ENCODE measurements at regions not wholly inside any gene's neighbourhood (a gene's known extent, or its start where the extent isn't known, plus 50 kb on each side); places are given as distances from the start of the nearest gene placed in this dataset.

DNA sequence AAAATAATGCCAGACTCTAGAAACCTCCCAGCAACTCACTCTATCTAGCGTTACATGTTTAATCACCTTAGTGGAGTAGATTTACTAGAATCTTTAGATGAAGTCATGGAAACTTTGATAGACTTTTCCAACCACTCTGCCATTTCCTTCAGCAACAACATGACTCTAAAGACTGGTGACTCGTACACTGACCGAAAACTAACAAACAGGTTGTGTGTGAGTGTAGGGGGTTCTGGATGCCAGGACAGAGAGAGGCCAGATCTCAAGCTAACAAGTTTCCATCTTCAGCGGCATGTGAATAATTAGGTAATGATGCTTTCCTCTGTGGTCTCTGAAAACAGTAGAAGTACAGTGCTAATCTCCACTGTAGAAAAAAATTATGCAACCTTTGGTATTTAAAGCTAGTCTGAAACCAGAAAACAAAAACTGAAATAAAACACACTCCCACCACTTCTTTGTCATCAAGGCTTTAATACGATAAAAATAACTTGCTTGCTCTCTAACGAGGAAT lies 286.4 kb downstream of the PRDM5 start:
- H3K9me3 Mint-ChIP-seq = no peaks in the 10 kb centered on the region
- CTCF ChIA-PET = no interaction called here
- POLR2A ChIA-PET = no interaction called here

DNA sequence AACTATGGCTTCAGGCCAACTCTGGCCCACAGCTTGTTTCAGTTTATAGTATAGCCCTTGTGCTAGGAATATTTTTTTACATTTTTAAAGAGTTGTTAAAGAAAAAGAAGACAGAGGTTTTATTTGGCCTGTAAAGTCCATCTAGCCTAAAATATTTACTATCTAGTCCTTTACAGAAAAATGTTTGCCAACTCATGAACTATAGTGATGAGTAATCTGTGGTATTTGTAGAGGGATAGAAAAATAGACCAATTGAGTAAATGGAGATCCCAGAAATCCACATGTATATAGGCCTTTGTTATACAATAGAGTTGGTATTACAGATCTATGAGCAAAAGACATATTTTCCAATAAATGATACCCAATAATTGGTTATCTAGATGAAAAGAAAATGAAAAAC lies 288.7 kb downstream of the PRDM5 start:
- H3K9me3 Mint-ChIP-seq = no peaks in the 10 kb centered on the region
- no peaks in the 10 kb centered on the region for H3K4me1 Mint-ChIP-seq
- ChIA-PET CTCF (no interaction called here), POLR2A (no interaction called here)
- no peaks in the 10 kb centered on the region for H3K27me3 Mint-ChIP-seq
- no peak for DNase-seq
- H3K4me3 Mint-ChIP-seq = no peak overlapping the region
- no peak overlapping the region for H3K27ac Mint-ChIP-seq
- H3K36me3 Mint-ChIP-seq (ENCODE audit: low read depth) = no peaks in the 10 kb centered on the region

More for the DNA sequence above, 286.4 kb downstream of the PRDM5 start:
- H3K36me3 Mint-ChIP-seq (ENCODE audit: low read depth) = no peaks in the 10 kb centered on the region
- no peak overlapping the region for H3K27ac Mint-ChIP-seq
- H3K4me1 Mint-ChIP-seq = no peaks in the 10 kb centered on the region
- H3K4me3 Mint-ChIP-seq = no peak overlapping the region
- DNase-seq = no peak
- H3K27me3 Mint-ChIP-seq = no peaks in the 10 kb centered on the region

DNA sequence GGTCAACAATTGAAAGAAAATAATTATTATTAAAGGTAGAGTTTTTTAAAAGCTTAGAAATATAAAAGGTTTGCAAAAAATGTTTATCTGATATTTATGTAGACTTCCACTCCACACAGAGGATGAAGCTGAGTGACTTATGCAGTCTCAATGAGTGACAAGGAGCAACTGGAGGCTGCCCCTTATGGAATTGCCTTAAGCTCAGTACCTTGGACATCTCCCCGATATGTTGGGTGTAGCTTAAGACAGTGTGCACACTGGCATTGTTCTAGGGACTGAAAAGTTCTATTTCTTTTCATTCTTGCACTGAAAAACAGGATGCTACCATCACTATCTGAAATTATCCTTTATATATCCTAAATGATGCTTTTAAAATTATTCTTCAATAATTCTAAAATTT lies 292.1 kb downstream of the PRDM5 start:
- Mint-ChIP-seq H3K27ac (no peak overlapping the region), H3K9me3 (no peaks in the 10 kb centered on the region), H3K4me1 (no peaks in the 10 kb centered on the region), H3K27me3 (no peaks in the 10 kb centered on the region), H3K4me3 (no peak overlapping the region), H3K36me3 (ENCODE audit: low read depth) (no peaks in the 10 kb centered on the region)
- DNase-seq = no peak
- ChIA-PET CTCF (no interaction called here), POLR2A (no interaction called here)

DNA sequence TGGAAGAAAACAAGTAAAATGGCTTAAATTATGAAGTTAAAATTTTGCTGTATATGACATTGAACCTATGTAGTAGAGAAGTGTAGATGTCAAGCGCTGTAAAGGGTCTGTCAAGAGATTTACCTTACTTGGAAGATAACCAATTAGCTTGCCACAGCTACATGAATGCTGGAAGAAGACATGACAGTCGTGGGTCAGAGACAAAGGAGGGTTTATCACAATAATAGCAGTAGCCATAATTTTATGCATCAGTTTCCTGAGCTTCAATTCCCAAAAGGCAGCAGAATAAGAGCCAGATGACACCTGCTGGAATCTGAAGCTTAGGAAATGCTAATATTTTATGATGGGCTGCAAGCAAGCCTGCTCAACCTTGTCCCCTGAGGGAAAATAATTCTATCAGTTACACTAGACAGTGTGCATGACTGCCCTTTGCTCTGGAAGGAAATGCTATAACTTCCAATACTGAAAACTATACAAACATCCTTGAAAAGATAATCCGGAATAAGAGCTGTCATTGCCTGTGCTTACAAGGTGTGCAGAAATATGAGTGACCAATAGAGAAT lies 292.9 kb downstream of the PRDM5 start:
- POLR2A ChIA-PET = no interaction called here

DNA sequence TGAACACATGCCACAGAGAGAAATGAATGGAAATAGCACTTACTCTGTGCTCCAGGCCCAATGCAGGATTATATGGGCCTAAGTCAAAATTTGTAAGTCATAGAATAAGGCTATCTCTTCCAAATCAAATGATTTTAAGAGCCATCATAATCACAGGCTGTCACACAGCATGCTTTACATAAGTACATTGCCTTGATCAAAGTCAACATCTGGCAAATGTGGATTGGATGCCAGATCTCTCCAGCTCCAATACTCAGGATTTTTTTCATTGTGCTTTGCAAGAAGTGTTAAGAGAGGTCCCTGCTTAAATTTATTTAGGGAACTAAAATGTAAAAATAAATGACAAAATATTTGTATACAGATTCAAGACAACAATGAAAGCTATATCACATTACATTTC lies 299.9 kb downstream of the PRDM5 start:
- Mint-ChIP-seq H3K27me3 (no peaks in the 10 kb centered on the region), H3K36me3 (ENCODE audit: low read depth) (no peaks in the 10 kb centered on the region), H3K4me3 (no peak overlapping the region), H3K9me3 (no peaks in the 10 kb centered on the region), H3K4me1 (no peaks in the 10 kb centered on the region), H3K27ac (no peak overlapping the region)
- ChIA-PET POLR2A (no interaction called here), CTCF (no interaction called here)
- no peak for DNase-seq

More for the DNA sequence above, 292.9 kb downstream of the PRDM5 start:
- H3K4me1 Mint-ChIP-seq = no peaks in the 10 kb centered on the region
- DNase-seq = no peak
- no peaks in the 10 kb centered on the region for H3K36me3 Mint-ChIP-seq (ENCODE audit: low read depth)
- no peaks in the 10 kb centered on the region for H3K27me3 Mint-ChIP-seq
- no peak overlapping the region for H3K4me3 Mint-ChIP-seq
- no peaks in the 10 kb centered on the region for H3K9me3 Mint-ChIP-seq
- CTCF ChIA-PET = no interaction called here
- no peak overlapping the region for H3K27ac Mint-ChIP-seq

DNA sequence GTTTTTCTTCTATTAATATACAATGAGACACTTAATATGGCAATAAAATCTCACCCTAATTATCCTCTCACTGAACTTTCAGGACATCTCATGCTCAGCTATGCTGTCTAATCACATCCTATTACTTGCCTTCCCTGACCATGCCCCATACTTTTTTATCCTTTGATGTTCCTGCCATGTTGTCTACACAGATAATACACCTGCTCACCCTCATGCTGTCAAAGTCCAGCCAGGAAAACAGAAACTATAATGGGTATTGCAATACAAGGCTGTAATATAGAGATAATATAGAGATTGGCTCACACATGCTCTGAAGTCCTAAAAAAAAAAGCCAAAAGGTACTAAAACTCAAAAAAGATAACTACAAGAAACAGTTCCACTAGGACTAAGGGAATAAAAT lies 305.4 kb downstream of the PRDM5 start:
- H3K36me3 Mint-ChIP-seq (ENCODE audit: low read depth) = no peaks in the 10 kb centered on the region
- ChIA-PET POLR2A (no interaction called here), CTCF (no interaction called here)
- H3K27me3 Mint-ChIP-seq = no peaks in the 10 kb centered on the region
- H3K4me1 Mint-ChIP-seq = no peaks in the 10 kb centered on the region
- H3K9me3 Mint-ChIP-seq = no peaks in the 10 kb centered on the region
- H3K27ac Mint-ChIP-seq = no peak overlapping the region
- DNase-seq = no peak
- no peak overlapping the region for H3K4me3 Mint-ChIP-seq

DNA sequence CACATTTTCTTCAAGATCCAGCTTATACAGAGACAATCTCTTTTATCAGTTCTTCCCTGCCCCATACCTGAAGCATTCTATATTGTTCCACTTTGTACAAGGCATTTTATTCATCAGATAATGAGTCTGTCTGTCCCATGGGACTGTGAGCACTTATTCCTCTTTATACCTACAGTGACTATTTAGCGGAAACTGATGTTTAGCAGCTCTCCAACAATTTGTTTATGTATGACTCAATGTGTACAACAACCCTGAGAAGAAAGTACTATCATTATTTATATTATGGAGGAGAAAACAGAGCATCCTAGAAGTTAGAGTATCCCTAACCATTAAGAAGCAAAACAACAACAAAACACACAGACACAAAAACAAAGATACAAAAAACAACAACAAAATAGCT lies 306.5 kb downstream of the PRDM5 start:
- H3K36me3 Mint-ChIP-seq (ENCODE audit: low read depth) = no peaks in the 10 kb centered on the region
- no peak for DNase-seq
- CTCF ChIA-PET = no interaction called here
- H3K27me3 Mint-ChIP-seq = no peaks in the 10 kb centered on the region
- POLR2A ChIA-PET = no interaction called here
- H3K27ac Mint-ChIP-seq = no peak overlapping the region
- no peaks in the 10 kb centered on the region for H3K4me1 Mint-ChIP-seq
- no peaks in the 10 kb centered on the region for H3K9me3 Mint-ChIP-seq
- H3K4me3 Mint-ChIP-seq = no peak overlapping the region

DNA sequence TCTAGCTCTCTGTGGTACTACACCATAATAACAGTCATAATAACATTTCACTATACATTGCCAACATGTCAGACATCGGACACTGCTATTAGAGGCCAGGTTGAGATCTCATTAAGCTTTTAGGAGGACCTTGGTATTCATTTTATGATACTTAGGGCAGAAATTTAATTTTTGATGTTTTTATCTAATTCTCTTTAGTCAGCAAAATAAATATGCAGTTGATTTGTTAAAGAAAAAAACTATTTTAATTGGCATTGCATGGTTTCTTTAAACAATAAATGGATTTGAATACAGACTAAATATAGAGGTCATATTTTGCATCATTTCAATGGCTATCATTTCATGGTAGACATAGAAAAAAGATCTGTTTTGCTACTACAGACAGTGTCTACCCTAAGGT lies 308.7 kb downstream of the PRDM5 start:
- H3K27ac Mint-ChIP-seq = no peak overlapping the region
- no peaks in the 10 kb centered on the region for H3K9me3 Mint-ChIP-seq
- H3K36me3 Mint-ChIP-seq (ENCODE audit: low read depth) = no peaks in the 10 kb centered on the region
- H3K4me3 Mint-ChIP-seq = no peak overlapping the region
- no peaks in the 10 kb centered on the region for H3K4me1 Mint-ChIP-seq
- DNase-seq = no peak
- ChIA-PET POLR2A (no interaction called here), CTCF (no interaction called here)
- H3K27me3 Mint-ChIP-seq = no peaks in the 10 kb centered on the region

DNA sequence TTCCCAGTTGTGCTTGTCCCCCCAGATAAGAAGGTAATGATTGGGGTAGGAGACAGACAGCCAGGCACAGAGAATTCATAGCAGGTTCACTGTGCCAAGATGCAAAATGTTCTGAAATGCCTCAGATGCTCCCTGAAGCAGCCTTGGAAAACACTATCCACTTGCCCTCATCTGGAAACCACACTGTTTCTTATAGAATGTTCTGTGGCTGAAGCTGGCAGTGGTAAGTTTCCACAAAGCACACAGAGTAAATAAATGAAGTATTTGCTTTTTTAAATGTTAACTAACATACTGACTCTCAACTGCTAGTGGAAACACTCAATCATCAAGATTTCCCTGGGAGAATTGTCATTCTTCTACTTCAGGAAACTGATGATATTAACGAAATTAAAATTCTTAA lies 311.4 kb downstream of the PRDM5 start:
- POLR2A ChIA-PET = no interaction called here
- Mint-ChIP-seq H3K9me3 (no peaks in the 10 kb centered on the region), H3K4me1 (no peaks in the 10 kb centered on the region), H3K4me3 (no peak overlapping the region), H3K27ac (no peak overlapping the region), H3K27me3 (no peaks in the 10 kb centered on the region), H3K36me3 (ENCODE audit: low read depth) (no peaks in the 10 kb centered on the region)
- CTCF ChIA-PET = no interaction called here
- no peak for DNase-seq

DNA sequence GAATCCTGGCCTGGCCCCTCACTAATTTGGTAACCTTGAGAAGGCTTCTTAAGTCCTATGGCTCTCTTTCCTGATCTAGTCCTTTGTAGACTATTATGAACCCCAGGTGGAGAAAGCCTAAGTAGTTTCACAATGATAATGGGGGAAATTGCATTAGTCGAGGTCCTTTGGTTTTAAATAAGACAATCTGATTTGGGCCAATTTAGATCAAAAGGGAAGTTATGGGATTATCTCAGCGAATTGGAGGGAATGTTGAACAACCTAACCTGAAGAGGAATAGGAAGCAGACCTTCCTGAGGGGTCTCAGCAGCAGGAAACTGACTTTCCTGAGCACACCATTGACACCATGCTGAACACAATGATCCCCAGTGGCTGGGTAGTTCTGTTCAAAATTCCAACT lies 331.5 kb downstream of the PRDM5 start:
- no peak overlapping the region for H3K27ac Mint-ChIP-seq
- H3K36me3 Mint-ChIP-seq (ENCODE audit: low read depth) = no peaks in the 10 kb centered on the region
- H3K4me1 Mint-ChIP-seq = no peaks in the 10 kb centered on the region
- no peaks in the 10 kb centered on the region for H3K9me3 Mint-ChIP-seq
- ChIA-PET CTCF (no interaction called here), POLR2A (no interaction called here)
- DNase-seq = no peak
- H3K4me3 Mint-ChIP-seq = no peak overlapping the region
- no peaks in the 10 kb centered on the region for H3K27me3 Mint-ChIP-seq

DNA sequence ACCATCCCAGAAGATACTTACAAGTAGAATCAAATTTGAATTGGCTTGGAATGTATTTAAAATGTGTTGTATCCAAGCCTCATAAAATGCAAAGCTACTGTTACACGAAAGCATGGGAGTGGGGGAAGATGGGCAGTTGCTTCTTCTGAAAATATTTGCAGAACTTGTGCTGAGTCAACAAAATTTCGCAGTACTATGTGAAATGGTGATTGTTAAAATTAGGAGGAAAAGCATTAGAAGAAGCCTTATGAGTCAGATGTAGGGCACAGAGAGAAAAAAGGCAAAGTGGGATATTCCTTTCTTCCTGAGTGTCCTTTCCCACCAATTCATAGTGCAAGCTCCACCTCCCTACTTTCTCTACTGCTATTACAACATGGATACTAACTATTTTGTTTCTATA lies 332.7 kb downstream of the PRDM5 start:
- POLR2A ChIA-PET = no interaction called here
- no peak for DNase-seq
- H3K27ac Mint-ChIP-seq = no peak overlapping the region
- H3K27me3 Mint-ChIP-seq = no peaks in the 10 kb centered on the region
- H3K4me1 Mint-ChIP-seq = no peaks in the 10 kb centered on the region
- H3K36me3 Mint-ChIP-seq (ENCODE audit: low read depth) = no peaks in the 10 kb centered on the region
- H3K9me3 Mint-ChIP-seq = no peaks in the 10 kb centered on the region
- H3K4me3 Mint-ChIP-seq = no peak overlapping the region
- CTCF ChIA-PET = no interaction called here

DNA sequence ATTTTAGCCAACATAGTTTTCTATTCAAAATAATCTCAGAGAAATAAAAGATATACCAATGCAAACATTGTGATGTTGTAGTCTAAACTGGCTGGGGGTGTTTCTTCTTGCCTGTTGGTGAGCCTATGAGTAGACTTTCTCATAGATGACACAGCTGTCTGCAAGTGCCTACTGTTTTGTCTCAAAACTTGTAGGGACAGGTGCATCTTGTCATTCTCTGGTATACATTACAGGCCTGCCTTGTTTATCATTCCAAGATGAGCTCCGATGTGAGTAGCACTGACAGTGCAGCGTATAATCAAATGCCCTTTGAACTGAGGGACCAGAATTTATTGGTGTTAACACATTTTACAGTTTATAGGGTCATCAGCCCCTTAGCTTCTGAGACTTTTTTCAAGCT lies 353.8 kb downstream of the PRDM5 start:
- DNase-seq = no peak
- H3K4me3 Mint-ChIP-seq = no peak overlapping the region
- ChIA-PET POLR2A (no interaction called here), CTCF (no interaction called here)
- H3K9me3 Mint-ChIP-seq = no peaks in the 10 kb centered on the region
- no peaks in the 10 kb centered on the region for H3K27me3 Mint-ChIP-seq
- no peak overlapping the region for H3K27ac Mint-ChIP-seq
- no peaks in the 10 kb centered on the region for H3K36me3 Mint-ChIP-seq (ENCODE audit: low read depth)
- no peaks in the 10 kb centered on the region for H3K4me1 Mint-ChIP-seq

DNA sequence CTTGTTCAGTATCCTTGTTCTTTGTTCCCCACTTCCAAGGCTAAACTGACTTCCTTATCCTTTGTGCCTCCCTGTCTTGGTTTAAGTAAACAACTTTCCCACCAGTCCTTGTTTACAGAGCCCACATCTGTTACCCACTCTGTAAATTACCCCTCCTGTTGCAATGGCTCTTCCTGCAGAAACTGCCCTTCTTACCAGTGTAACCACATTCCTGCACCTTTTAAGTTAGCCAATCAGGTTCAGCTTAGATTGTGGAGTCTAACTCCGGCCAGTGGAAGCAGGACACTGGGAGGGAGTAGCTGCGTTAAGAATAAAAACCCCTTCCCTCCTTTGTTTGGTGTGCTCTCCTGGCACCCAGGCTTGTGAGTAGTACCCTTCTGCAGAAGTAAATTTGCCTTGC lies 360.9 kb downstream of the PRDM5 start:
- DNase-seq = no peak
- Mint-ChIP-seq H3K27ac (no peak overlapping the region), H3K9me3 (no peaks in the 10 kb centered on the region), H3K36me3 (ENCODE audit: low read depth) (no peaks in the 10 kb centered on the region), H3K27me3 (no peaks in the 10 kb centered on the region), H3K4me1 (no peaks in the 10 kb centered on the region), H3K4me3 (no peak overlapping the region)
- CTCF ChIA-PET = no interaction called here
- POLR2A ChIA-PET = no interaction called here

DNA sequence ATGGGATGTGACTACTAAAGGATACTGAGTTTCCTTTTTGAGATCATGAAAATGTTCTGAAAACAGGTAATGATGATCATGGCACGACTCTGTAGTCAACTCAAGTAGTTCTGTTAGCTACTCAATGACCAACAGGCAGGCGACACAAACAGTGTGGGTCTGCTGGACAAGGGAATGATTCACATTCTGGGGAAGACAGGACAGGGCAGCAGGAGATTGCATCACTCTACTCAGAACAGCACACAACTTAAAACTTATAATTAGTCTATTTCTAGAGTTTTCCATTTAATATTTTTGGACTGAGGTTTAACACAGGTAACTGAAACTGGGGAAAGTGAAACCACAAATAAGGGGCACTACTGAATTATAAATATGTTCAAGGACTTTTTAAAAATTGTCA lies 365.2 kb downstream of the PRDM5 start:
- Mint-ChIP-seq H3K27ac (no peak overlapping the region), H3K36me3 (ENCODE audit: low read depth) (no peaks in the 10 kb centered on the region), H3K9me3 (no peaks in the 10 kb centered on the region), H3K4me3 (no peak overlapping the region), H3K27me3 (no peaks in the 10 kb centered on the region), H3K4me1 (no peaks in the 10 kb centered on the region)
- POLR2A ChIA-PET = no interaction called here
- no peak for DNase-seq
- CTCF ChIA-PET = no interaction called here

DNA sequence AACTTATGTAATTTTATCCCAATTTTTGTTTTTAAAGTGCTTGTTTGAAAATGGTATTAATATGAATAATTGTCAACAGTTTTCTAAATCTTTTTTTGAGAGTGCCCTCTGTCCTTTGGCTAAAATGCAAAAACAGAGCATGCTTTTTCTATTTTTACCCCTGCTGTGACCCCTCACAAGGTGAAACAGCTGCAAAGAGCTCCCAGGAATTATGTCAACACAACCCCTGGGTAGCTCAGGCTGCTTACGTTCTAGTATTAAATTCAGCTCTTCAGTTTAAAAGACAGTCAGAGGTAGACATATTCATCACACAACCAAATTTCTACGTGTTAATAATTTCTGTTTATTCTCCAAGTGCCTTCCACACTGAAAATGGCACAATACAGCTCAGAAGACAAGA lies 367.5 kb downstream of the PRDM5 start:
- Mint-ChIP-seq H3K4me1 (no peaks in the 10 kb centered on the region), H3K36me3 (ENCODE audit: low read depth) (no peaks in the 10 kb centered on the region), H3K27me3 (no peaks in the 10 kb centered on the region), H3K9me3 (no peaks in the 10 kb centered on the region), H3K4me3 (no peak overlapping the region), H3K27ac (no peak overlapping the region)
- ChIA-PET POLR2A (no interaction called here), CTCF (no interaction called here)
- no peak for DNase-seq
